Bronchial epithelial cell (primary cell): ENCODE measurements at regions not wholly inside any gene's neighbourhood (a gene's known extent, or its start where the extent isn't known, plus 50 kb on each side); places are given as distances from the start of the nearest gene placed in this dataset.

Experiments
- DNase-seq: peaks from one replicate; pipeline ENCODE4 v3.0.0-alpha.2; 2010; ENCODE audit warnings: low read depth
- FAIRE-seq: peaks from 2 replicates; lab custom pipeline; 2011; peaks lifted over from hg19 to GRCh38; lab: Jason Lieb, UNC
- H3K27me3 ChIP-seq: 2 replicates; pipeline ENCODE4 v1.5.1; 2011; ENCODE audit warnings: low read length; ENCODE audit not compliant: control insufficient read depth, insufficient read depth
- H3K36me3 ChIP-seq: 2 replicates; pipeline ENCODE4 v1.5.1; 2011; ENCODE audit warnings: low read length; ENCODE audit not compliant: control insufficient read depth, insufficient read depth
- H3K4me3 ChIP-seq: 2 replicates; pipeline ENCODE4 v1.5.1; 2011; ENCODE audit warnings: mild to moderate bottlenecking, low read depth, low read length, control low read depth
- CTCF ChIP-seq: IDR thresholded peaks from 2 replicates; pipeline ENCODE4 v1.5.1; 2011; ENCODE audit warnings: mild to moderate bottlenecking, moderate library complexity, low read length, control low read depth, inconsistent platforms; ENCODE audit not compliant: insufficient read depth, severe bottlenecking

GRCh38 chr12:64999148-64999425 lies 122.0 kb downstream of the WIF1 start:
- DNase-seq (no peak), FAIRE-seq (no peak)
- Histone ChIP-seq H3K4me3 (no peak overlapping the region), H3K36me3 (no peaks in the 10 kb centered on the region), H3K27me3 (no peaks in the 10 kb centered on the region)
- no peak for TF ChIP-seq CTCF
